ENCODE measurements at regions not wholly inside any gene's neighbourhood (a gene's known extent, or its start where the extent isn't known, plus 50 kb on each side); places are given as distances from the start of the nearest gene placed in this dataset.
"Not testable (repeated sequence)": the region's sequence is repeated elsewhere in the genome, so short reads cannot be mapped to it uniquely, and the experiment has no call there.

DNA sequence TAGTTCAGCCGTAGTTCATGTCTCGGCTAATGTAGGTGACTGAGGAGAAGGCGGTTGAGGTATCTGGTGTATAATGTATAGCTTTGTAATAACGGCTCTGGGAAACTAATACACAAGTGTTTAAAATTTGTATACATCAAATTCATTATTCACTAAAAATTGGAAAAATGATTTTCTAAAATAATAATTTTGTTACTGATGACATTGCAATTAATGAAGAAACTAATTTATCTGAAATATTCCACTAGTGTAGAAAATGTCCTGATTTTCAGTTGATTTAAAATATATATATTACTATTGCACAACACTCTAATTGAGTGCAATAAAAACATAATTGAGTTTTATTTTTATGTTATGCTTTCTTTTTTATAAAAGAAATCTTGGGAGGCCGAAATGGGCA is 823.0 kb downstream of the TAF11L14 start:
- no peaks in the 10 kb centered on the region for H3K36me3 Mint-ChIP-seq (ENCODE audit: low read depth)
- H3K4me1 Mint-ChIP-seq, result no peaks in the 10 kb centered on the region
- H3K9me3 Mint-ChIP-seq, result no peaks in the 10 kb centered on the region
- H3K27ac Mint-ChIP-seq, result no peak overlapping the region
- DNase-seq, result no peak
- TF ChIP-seq, protein P1, sequence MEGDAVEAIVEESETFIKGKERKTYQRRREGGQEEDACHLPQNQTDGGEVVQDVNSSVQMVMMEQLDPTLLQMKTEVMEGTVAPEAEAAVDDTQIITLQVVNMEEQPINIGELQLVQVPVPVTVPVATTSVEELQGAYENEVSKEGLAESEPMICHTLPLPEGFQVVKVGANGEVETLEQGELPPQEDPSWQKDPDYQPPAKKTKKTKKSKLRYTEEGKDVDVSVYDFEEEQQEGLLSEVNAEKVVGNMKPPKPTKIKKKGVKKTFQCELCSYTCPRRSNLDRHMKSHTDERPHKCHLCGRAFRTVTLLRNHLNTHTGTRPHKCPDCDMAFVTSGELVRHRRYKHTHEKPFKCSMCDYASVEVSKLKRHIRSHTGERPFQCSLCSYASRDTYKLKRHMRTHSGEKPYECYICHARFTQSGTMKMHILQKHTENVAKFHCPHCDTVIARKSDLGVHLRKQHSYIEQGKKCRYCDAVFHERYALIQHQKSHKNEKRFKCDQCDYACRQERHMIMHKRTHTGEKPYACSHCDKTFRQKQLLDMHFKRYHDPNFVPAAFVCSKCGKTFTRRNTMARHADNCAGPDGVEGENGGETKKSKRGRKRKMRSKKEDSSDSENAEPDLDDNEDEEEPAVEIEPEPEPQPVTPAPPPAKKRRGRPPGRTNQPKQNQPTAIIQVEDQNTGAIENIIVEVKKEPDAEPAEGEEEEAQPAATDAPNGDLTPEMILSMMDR (IDR thresholded peaks at IDR 0.05), result no peak
- POLR2A ChIA-PET, result no interaction called here
- H3K4me3 Mint-ChIP-seq, result no peak overlapping the region
- no peaks in the 10 kb centered on the region for H3K27me3 Mint-ChIP-seq
- ATAC-seq (ENCODE audit: low read depth), result no peak
- CTCF ChIA-PET, result no interaction called here
- intact Hi-C loops (cut with micrococcal nuclease), result no loop called here

DNA sequence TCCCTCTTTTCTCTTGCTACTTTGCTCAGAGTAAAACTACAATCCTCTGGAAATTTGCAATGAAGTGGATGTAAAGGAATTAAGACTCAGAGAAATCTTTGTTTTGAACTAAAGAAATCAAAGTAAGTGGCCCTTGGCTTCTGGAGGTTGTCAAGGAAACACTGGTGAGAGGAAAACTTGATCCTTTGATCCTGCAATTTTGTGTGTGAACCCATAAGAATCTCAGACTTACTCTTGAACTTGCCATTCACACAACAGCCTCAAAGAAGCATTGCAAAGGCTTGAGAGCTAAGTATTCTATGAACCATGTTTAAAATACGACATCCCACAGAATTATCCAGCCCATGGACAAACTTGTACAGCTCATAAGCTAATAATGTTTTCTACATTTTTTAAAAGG is 827.5 kb downstream of the TAF11L14 start:
- TF ChIP-seq, protein P1 (IDR thresholded peaks at IDR 0.05), result no peak
- Mint-ChIP-seq H3K9me3 (no peaks in the 10 kb centered on the region), H3K27me3 (no peaks in the 10 kb centered on the region), H3K4me1 (no peaks in the 10 kb centered on the region), H3K4me3 (no peak overlapping the region), H3K36me3 (ENCODE audit: low read depth) (no peaks in the 10 kb centered on the region), H3K27ac (no peak overlapping the region)
- DNase-seq (no peak), ATAC-seq (ENCODE audit: low read depth) (no peak)
- CTCF ChIA-PET, result no interaction called here
- intact Hi-C loops (cut with micrococcal nuclease), result no loop called here
- POLR2A ChIA-PET, result no interaction called here

DNA sequence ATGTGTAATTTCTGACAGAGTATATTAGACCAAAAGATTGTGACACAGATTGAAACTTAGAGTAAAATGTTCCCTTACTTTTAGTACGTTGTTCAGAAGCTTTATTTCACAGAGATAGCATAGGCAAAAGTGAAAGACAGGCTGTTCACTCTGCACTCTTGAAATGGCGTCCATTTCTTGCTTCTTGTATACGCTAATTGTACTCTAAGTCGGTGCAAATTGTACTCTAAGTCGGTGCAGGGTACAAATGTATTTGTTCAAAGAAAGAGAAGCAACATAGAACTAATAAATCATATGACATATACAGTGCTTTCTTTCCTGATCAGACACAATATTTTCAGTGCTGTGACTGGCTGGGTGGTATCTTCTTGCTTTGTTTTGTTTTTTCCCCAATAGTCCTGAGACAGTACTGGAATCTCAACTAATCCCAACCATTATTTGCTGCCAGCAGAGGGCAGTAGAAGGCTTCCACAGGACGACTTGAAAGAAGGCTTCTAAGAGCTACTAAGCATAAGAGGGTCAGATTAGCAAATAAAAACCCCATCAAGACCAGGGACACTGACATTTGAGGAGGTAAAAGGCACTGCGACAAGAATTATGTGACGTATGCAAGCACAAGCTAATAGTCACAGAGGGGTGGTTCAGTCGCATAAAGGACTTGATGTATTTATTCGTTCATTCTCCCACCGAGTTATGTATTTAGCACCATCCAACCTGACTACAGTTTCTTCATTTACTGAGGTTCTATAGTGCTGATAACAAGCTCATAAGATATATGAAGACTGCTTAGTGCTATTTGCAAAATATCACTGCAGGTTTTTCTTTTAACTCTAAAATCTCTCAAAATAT is 831.8 kb downstream of the TAF11L14 start:
- ATAC-seq (ENCODE audit: low read depth), result peak; percentile 65
- Mint-ChIP-seq H3K4me1 (no peaks in the 10 kb centered on the region), H3K27ac (no peak overlapping the region), H3K4me3 (no peak overlapping the region), H3K27me3 (no peaks in the 10 kb centered on the region), H3K36me3 (ENCODE audit: low read depth) (no peaks in the 10 kb centered on the region), H3K9me3 (no peaks in the 10 kb centered on the region)
- TF ChIP-seq, protein P1 (IDR thresholded peaks at IDR 0.05), result peak; percentile 89
- intact Hi-C loops (cut with micrococcal nuclease), result loop anchor here (1.0 kb wide), 2 partner anchors 232 to 1142 kb away; no protein-coding TSS in a partner anchor
- no peak for DNase-seq
- CTCF ChIA-PET, result interaction anchor here (0.7 to 2.6 kb wide), 5 partner anchors 232 to 1143 kb away, joined by 4 to 27 read pairs (median 4); no protein-coding TSS in a partner anchor
- POLR2A ChIA-PET, result no interaction called here

DNA sequence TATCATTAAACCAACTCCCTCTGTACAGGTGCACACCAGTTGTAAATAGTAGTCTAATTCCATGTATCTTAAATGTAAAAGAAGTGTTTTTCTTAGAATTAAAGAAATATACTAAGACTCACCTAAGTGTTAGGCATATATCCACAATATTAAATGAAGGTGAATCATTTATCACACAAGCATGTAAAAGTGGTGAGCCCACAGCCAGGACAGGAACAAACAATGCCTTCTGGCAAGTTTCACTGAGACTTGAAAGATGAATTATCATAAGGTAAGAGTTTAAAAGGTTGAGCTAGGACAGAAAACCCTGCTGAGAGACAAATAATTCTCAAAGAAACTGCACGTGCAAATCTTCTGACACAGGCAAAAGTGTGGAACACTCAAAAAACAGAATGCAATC is 832.5 kb downstream of the TAF11L14 start:
- H3K4me3 Mint-ChIP-seq, result no peak overlapping the region
- H3K9me3 Mint-ChIP-seq, result no peaks in the 10 kb centered on the region
- ATAC-seq (ENCODE audit: low read depth) (no peak), DNase-seq (no peak)
- H3K4me1 Mint-ChIP-seq, result no peaks in the 10 kb centered on the region
- intact Hi-C loops (cut with micrococcal nuclease), result loop anchor here (1.0 kb wide), 2 partner anchors 232 to 1142 kb away; no protein-coding TSS in a partner anchor
- H3K27me3 Mint-ChIP-seq, result no peaks in the 10 kb centered on the region
- TF ChIP-seq, protein P1 (IDR thresholded peaks at IDR 0.05), result no peak
- CTCF ChIA-PET, result interaction anchor here (0.7 to 2.6 kb wide), 4 partner anchors 232 to 1142 kb away, joined by 4 to 27 read pairs (median 4); no protein-coding TSS in a partner anchor
- H3K36me3 Mint-ChIP-seq (ENCODE audit: low read depth), result no peaks in the 10 kb centered on the region
- H3K27ac Mint-ChIP-seq, result no peak overlapping the region
- POLR2A ChIA-PET, result no interaction called here

DNA sequence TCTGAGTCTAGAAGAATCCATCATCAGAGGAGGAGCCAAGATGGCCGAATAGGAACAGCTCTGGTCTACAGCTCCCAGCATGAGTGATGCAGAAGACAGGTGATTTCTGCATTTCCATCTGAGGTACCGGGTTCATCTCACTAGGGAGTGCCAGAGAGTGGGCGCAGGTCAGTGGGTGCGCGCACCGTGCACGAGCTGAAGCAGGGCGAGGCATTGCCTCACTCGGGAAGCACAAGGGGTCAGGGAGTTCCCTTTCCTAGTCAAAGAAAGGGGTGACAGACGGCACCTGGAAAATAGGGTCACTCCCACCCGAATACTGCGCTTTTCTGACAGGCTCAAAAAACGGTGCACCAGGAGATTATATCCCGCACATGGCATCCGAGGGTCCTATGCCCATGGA is 837.5 kb downstream of the TAF11L14 start:
- H3K36me3 Mint-ChIP-seq (ENCODE audit: low read depth); POLR2A ChIA-PET; H3K9me3 Mint-ChIP-seq: not testable (repeated sequence)

More for the DNA sequence above, 837.5 kb downstream of the TAF11L14 start:
- DNase-seq; H3K4me3 Mint-ChIP-seq; intact Hi-C loops (cut with micrococcal nuclease); H3K4me1 Mint-ChIP-seq; H3K27me3 Mint-ChIP-seq; H3K27ac Mint-ChIP-seq; ATAC-seq (ENCODE audit: low read depth); CTCF ChIA-PET: not testable (repeated sequence)

All from activated B cell treated with CpG ODN at 0.5 μM for 24 hours (primary cell).